NOMO-1 treated with DMSO at 0.1 percent for 48 hours (cell line): ENCODE measurements at regions not wholly inside any gene's neighbourhood (a gene's known extent, or its start where the extent isn't known, plus 50 kb on each side); places are given as distances from the start of the nearest gene placed in this dataset.
"Not testable (repeated sequence)": the region's sequence is repeated elsewhere in the genome, so short reads cannot be mapped to it uniquely, and the experiment has no call there.

ENCODE experiments used
- DNase-seq: peaks from one replicate; lab custom pipeline; 2025; ENCODE audit not compliant: unreplicated experiment; lab: John Stamatoyannopoulos, UW

- no peak for DNase-seq
These were observed 78.1 kb upstream of the ZNF644 start for GRCh38 chr1:91099746-91100621.

- DNase-seq = no peak
These were observed 76.6 kb upstream of the ZNF644 start for GRCh38 chr1:91098299-91098906.

GRCh38 chr1:91095321-91095720 is 73.5 kb upstream of the ZNF644 start:
- DNase-seq = not testable (repeated sequence)

GRCh38 chr1:91092503-91092902 is 70.7 kb upstream of the ZNF644 start:
- no peak for DNase-seq

- no peak for DNase-seq
These were observed 70.0 kb upstream of the ZNF644 start for GRCh38 chr1:91091812-91092211.

GRCh38 chr1:91080650-91081049 is 58.8 kb upstream of the ZNF644 start:
- DNase-seq = no peak

GRCh38 chr1:91078859-91079258 is 57.0 kb upstream of the ZNF644 start:
- DNase-seq = no peak

- no peak for DNase-seq
These were observed 55.0 kb upstream of the ZNF644 start for GRCh38 chr1:91076834-91077233.

GRCh38 chr1:91075233-91076135 is 53.6 kb upstream of the ZNF644 start:
- no peak for DNase-seq

GRCh38 chr1:91073299-91073698 is 51.5 kb upstream of the ZNF644 start:
- DNase-seq = no peak

GRCh38 chr1:91071838-91072237 is 50.0 kb upstream of the ZNF644 start:
- DNase-seq = no peak
